ENCODE measurements at regions not wholly inside any gene's neighbourhood (a gene's known extent, or its start where the extent isn't known, plus 50 kb on each side); places are given as distances from the start of the nearest gene placed in this dataset.
"Not testable (repeated sequence)": the region's sequence is repeated elsewhere in the genome, so short reads cannot be mapped to it uniquely, and the experiment has no call there.

- TF ChIP-seq CTCF (IDR thresholded peaks at IDR 0.05; ENCODE audit: low read depth, low read length): no peak
- peaks cover 95% of the 10 kb centered on the region for H3K27me3 ChIP-seq (ENCODE audit: insufficient read depth, low read depth, severe bottlenecking)
- no peak overlapping the region for H3K27ac ChIP-seq
- no peak for DNase-seq
- H3K36me3 ChIP-seq: no peaks in the 10 kb centered on the region
- H3K4me3 ChIP-seq (ENCODE audit: low read depth, low read length): no peak overlapping the region
- H3K9me3 ChIP-seq (ENCODE audit: severe bottlenecking): no peaks in the 10 kb centered on the region
Observed at GRCh38 chr13:20301403-20302071, 69.4 kb upstream of the GJB6 start.

- Histone ChIP-seq H3K4me3 (ENCODE audit: low read depth, low read length) (no peak overlapping the region), H3K27me3 (ENCODE audit: insufficient read depth, low read depth, severe bottlenecking) (peaks cover 95% of the 10 kb centered on the region), H3K36me3 (no peaks in the 10 kb centered on the region), H3K27ac (no peak overlapping the region), H3K9me3 (ENCODE audit: severe bottlenecking) (no peaks in the 10 kb centered on the region)
- no peak for TF ChIP-seq CTCF (IDR thresholded peaks at IDR 0.05; ENCODE audit: low read depth, low read length)
- DNase-seq: no peak
Observed at GRCh38 chr13:20301015-20301402, 68.9 kb upstream of the GJB6 start.

DNA sequence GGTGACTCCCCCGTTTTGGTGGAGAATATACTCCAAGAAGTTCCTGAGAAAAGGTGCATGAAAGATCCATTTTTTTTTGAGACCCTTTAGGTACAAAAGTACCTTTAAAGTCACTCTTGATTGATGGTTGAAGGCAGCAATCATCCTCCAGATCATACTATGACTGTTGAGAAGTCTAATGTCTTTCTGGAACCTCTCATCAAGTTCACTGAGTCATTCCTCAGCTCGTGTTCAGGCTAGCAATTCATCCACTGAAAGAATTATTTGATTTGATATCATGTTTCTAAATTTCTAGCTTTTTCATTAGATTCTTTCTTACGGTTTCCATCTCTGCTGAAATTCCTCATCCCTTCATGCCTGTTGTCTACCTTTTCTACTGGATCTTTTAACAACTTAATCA, 65.1 kb upstream of the GJB6 start:
- Histone ChIP-seq H3K27ac (no peak overlapping the region), H3K4me3 (ENCODE audit: low read depth, low read length) (no peak overlapping the region), H3K9me3 (ENCODE audit: severe bottlenecking) (peaks cover 2% of the 10 kb centered on the region), H3K36me3 (no peaks in the 10 kb centered on the region), H3K27me3 (ENCODE audit: insufficient read depth, low read depth, severe bottlenecking) (peaks cover 93% of the 10 kb centered on the region)
- no peak for DNase-seq
- TF ChIP-seq CTCF (IDR thresholded peaks at IDR 0.05; ENCODE audit: low read depth, low read length): no peak

DNA sequence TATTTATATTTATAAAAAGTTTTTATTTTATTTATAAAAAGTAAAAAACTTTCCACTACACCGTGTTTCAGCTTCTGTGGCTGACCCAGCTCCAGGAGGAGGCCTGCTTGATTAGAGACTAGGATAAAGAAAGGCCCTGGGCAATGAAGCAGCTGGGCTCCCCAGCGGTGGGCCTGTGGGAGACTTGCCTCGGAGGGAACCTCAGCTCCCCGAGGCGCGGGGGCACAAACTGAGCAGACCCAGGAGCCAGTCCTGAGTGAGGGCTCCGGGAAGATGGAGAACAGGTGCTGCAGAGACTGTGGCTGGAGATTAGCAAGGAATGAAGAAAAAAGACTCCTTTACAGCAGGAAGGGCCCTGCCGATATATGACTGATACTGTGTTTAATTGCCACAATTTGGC, 63.8 kb upstream of the GJB6 start:
- no peak for DNase-seq
- H3K27me3 ChIP-seq (ENCODE audit: insufficient read depth, low read depth, severe bottlenecking): peaks cover 93% of the 10 kb centered on the region
- no peaks in the 10 kb centered on the region for H3K36me3 ChIP-seq
- TF ChIP-seq CTCF (IDR thresholded peaks at IDR 0.05; ENCODE audit: low read depth, low read length): no peak
- H3K27ac ChIP-seq: no peak overlapping the region
- H3K4me3 ChIP-seq (ENCODE audit: low read depth, low read length): no peak overlapping the region
- peaks cover 2% of the 10 kb centered on the region for H3K9me3 ChIP-seq (ENCODE audit: severe bottlenecking)

DNA sequence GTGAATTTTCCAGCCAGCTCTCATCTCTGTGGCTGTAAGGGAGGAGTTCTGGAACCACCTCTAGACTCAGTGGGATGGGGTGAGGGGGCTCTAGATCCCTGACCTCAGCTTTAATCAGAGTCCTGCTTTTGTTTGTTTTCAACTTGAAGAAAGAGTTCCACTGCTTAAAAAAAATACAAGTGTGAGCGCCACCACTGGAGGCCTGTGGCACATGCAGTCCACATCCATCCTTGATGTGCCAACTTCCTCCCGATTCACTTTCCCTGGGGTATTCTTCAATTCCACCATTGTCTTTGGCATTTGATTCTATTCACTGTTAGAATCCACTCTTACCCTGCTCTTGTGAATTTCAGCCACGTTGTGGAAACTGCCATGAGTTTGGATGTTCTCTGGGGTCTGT, 62.4 kb upstream of the GJB6 start:
- H3K27me3 ChIP-seq (ENCODE audit: insufficient read depth, low read depth, severe bottlenecking): peaks cover 93% of the 10 kb centered on the region
- peaks cover 2% of the 10 kb centered on the region for H3K9me3 ChIP-seq (ENCODE audit: severe bottlenecking)
- no peaks in the 10 kb centered on the region for H3K36me3 ChIP-seq
- H3K27ac ChIP-seq: no peak overlapping the region
- TF ChIP-seq CTCF (IDR thresholded peaks at IDR 0.05; ENCODE audit: low read depth, low read length): peak; percentile 39
- no peak for DNase-seq
- no peak overlapping the region for H3K4me3 ChIP-seq (ENCODE audit: low read depth, low read length)

DNA sequence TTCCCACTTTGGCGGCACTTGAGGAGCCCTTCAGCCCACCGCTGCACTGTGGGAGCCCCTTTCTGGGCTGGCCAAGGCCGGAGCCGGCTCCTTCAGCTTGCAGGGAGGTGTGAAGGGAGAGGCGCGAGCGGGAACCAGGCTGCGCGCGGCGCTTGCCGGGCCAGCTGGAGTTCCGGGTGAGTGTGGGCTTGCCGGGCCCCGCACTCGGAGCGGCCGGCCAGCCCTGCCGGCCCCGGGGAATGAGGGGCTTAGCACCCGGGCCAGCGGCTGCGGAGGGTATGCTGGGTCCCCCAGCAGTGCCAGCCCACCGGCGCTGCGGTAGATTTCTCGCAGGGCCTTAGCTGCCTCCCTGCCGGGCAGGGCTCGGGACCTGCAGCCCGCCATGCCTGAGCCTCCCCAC, 60.2 kb upstream of the GJB6 start:
- not testable (repeated sequence) for H3K36me3 ChIP-seq; DNase-seq; H3K9me3 ChIP-seq (ENCODE audit: severe bottlenecking); H3K27ac ChIP-seq; H3K4me3 ChIP-seq (ENCODE audit: low read depth, low read length)
- peaks cover 90% of the 10 kb centered on the region for H3K27me3 ChIP-seq (ENCODE audit: insufficient read depth, low read depth, severe bottlenecking)

Data from WERI-Rb-1 (cell line).